Hepatocyte (in vitro differentiated cells): ENCODE measurements at regions not wholly inside any gene's neighbourhood (a gene's known extent, or its start where the extent isn't known, plus 50 kb on each side); places are given as distances from the start of the nearest gene placed in this dataset.
"Not testable (repeated sequence)": the region's sequence is repeated elsewhere in the genome, so short reads cannot be mapped to it uniquely, and the experiment has no call there.

Source experiments
- DNase-seq: peaks from one replicate; pipeline ENCODE4 v3.0.0-alpha.2; 2016; ENCODE audit warnings: low spot score
- H2AFZ ChIP-seq: fragments of 200-600 bp; sonication (generic); 2 replicates; pipeline ENCODE4 v1.6.0; 2016; ENCODE audit warnings: antibody characterized with exemption, mild to moderate bottlenecking
- H3K27ac ChIP-seq: fragments of 200-600 bp; sonication (generic); 2 replicates; pipeline ENCODE4 v1.5.1; 2016; ENCODE audit warnings: mild to moderate bottlenecking
- H3K27me3 ChIP-seq: fragments of 200-600 bp; sonication (generic); 2 replicates; pipeline ENCODE4 v1.6.1; 2016
- H3K36me3 ChIP-seq: fragments of 200-600 bp; sonication (generic); replicated peaks from 2 replicates; pipeline ENCODE4 v1.5.1; 2016; ENCODE audit warnings: low read depth; ENCODE audit not compliant: insufficient read depth
- H3K4me1 ChIP-seq: fragments of 200-600 bp; sonication (generic); 2 replicates; pipeline ENCODE4 v1.5.1; 2016; ENCODE audit warnings: mild to moderate bottlenecking, moderate library complexity; ENCODE audit not compliant: insufficient read depth
- H3K4me2 ChIP-seq: fragments of 200-600 bp; sonication (generic); 2 replicates; pipeline ENCODE4 v1.6.0; 2016
- H3K4me3 ChIP-seq: fragments of 200-600 bp; sonication (generic); 2 replicates; pipeline ENCODE4 v1.5.1; 2016; ENCODE audit warnings: mild to moderate bottlenecking
- H3K79me2 ChIP-seq: fragments of 200-600 bp; sonication (generic); 2 replicates; pipeline ENCODE4 v1.6.0; 2017; ENCODE audit warnings: mild to moderate bottlenecking
- H3K9me2 ChIP-seq: fragments of 200-600 bp; sonication (generic); replicated peaks from 2 replicates; pipeline ENCODE4 v1.6.0; 2017; ENCODE audit warnings: mild to moderate bottlenecking; ENCODE audit not compliant: insufficient read depth
- H3K9me3 ChIP-seq: fragments of 200-600 bp; sonication (generic); 2 replicates; pipeline ENCODE4 v1.5.1; 2016; ENCODE audit warnings: low read depth, mild to moderate bottlenecking
- H4K20me1 ChIP-seq: fragments of 200-600 bp; sonication (generic); 2 replicates; pipeline ENCODE4 v1.6.0; 2016; ENCODE audit warnings: mild to moderate bottlenecking; ENCODE audit not compliant: insufficient read depth, poor library complexity, severe bottlenecking
- CTCF ChIP-seq: fragments of 200-600 bp; sonication (generic); IDR thresholded peaks from 2 replicates; pipeline ENCODE4 v1.5.1; 2016; ENCODE audit warnings: antibody characterized with exemption, mild to moderate bottlenecking; ENCODE audit not compliant: poor library complexity
- EZH2 ChIP-seq: fragments of 200-600 bp; sonication (generic); IDR thresholded peaks from 2 replicates; pipeline ENCODE4 v1.6.1; 2016; ENCODE audit warnings: antibody characterized with exemption, mild to moderate bottlenecking, borderline replicate concordance
- EZH2phosphoT487 ChIP-seq: fragments of 200-600 bp; sonication (generic); IDR thresholded peaks from one replicate; pipeline ENCODE4 v1.6.1; 2018; ENCODE audit warnings: antibody characterized with exemption, mild to moderate bottlenecking, low read depth, moderate library complexity; ENCODE audit not compliant: unreplicated experiment, severe bottlenecking
- WGBS: methylation state at CpG from one replicate; pipeline ENCODE4 v1.1.6; 2016; ENCODE audit warnings: low lambda C conversion rate; ENCODE audit errors: missing lambda C conversion rate; 5-methylcytosine and 5-hydroxymethylcytosine counted together

DNA sequence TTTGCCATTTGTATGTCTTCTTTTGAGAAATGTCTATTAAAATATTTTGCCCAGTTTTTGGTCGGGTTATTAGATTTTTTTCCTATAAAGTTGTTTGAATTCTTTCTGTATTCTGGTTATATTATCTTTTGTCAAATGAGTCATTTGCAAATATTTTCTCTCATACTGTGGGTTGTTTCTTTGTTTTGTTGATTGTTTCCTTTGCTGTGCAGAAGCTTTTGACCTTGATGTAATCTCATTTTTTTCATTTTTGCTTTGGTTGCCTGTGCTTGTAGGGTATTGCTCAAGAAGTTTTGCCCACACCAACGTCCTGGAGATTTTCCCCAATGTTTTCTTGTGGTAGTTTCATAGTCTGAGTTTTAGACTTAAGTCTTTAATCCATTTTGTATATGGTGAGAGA lies 245.7 kb downstream of the ADCYAP1 start:
- Histone ChIP-seq H3K9me3 (no peaks in the 10 kb centered on the region), H3K27ac (no peak overlapping the region), H3K27me3 (no peaks in the 10 kb centered on the region), H3K4me3 (no peak overlapping the region), H3K4me2 (no peak overlapping the region), H2AFZ (no peak overlapping the region), H4K20me1 (no peaks in the 10 kb centered on the region), H3K79me2 (no peaks in the 10 kb centered on the region), H3K4me1 (no peaks in the 10 kb centered on the region), H3K36me3 (no peaks in the 10 kb centered on the region), H3K9me2 (no peaks in the 10 kb centered on the region)
- no peak for TF ChIP-seq EZH2
- no peak for TF ChIP-seq EZH2phosphoT487
- TF ChIP-seq CTCF: no peak
- 77% methylated on average over 2 of the region's 2 CpGs for WGBS
- DNase-seq: no peak

- H3K4me1 ChIP-seq, H3K27ac ChIP-seq, H4K20me1 ChIP-seq, H3K36me3 ChIP-seq, H3K4me2 ChIP-seq, H3K27me3 ChIP-seq, H3K79me2 ChIP-seq, H3K4me3 ChIP-seq, H3K9me3 ChIP-seq, H3K9me2 ChIP-seq, H2AFZ ChIP-seq, DNase-seq: not testable (repeated sequence)
- whole genome bisulfite sequencing: 62% methylated on average over 2 of the region's 2 CpGs
These were observed 248.3 kb downstream of the ADCYAP1 start for GRCh38 chr18:1152958-1153357.

DNA sequence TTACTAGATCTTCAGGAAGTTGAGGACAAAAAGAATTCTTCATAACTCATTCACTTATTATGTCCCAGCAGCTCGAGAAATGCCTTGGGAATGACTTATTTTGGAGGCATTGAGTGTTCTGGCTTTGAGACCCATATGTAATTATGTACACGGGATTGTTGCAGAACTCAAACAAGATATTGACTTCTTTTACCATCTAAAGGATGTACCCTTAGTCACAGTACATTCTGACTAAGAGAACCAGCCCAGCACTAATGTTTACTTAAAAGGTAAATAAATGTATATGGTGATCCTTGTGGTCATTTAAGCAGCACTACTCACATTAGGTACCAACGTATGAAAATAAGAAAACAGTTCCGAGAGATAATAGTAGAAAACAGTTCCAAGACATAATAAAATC lies 268.9 kb downstream of the ADCYAP1 start:
- Histone ChIP-seq H3K4me1 (no peaks in the 10 kb centered on the region), H2AFZ (no peak overlapping the region), H3K36me3 (no peaks in the 10 kb centered on the region), H3K79me2 (no peaks in the 10 kb centered on the region), H3K4me2 (no peak overlapping the region), H4K20me1 (no peaks in the 10 kb centered on the region), H3K4me3 (no peak overlapping the region), H3K27ac (no peak overlapping the region), H3K9me2 (no peaks in the 10 kb centered on the region), H3K27me3 (no peaks in the 10 kb centered on the region), H3K9me3 (peaks cover 6% of the 10 kb centered on the region)
- TF ChIP-seq CTCF: no peak
- TF ChIP-seq EZH2: no peak
- no peak for TF ChIP-seq EZH2phosphoT487
- no peak for DNase-seq
- WGBS: 82% methylated on average over 4 of the region's 4 CpGs

GRCh38 chr18:1177232-1177631 lies 272.6 kb downstream of the ADCYAP1 start:
- no peak for TF ChIP-seq EZH2
- no peak for TF ChIP-seq EZH2phosphoT487
- TF ChIP-seq CTCF: no peak
- DNase-seq: no peak
- Histone ChIP-seq H3K4me3 (no peak overlapping the region), H3K27me3 (no peaks in the 10 kb centered on the region), H3K4me2 (no peak overlapping the region), H3K27ac (no peak overlapping the region), H3K36me3 (no peaks in the 10 kb centered on the region), H3K79me2 (no peaks in the 10 kb centered on the region), H3K4me1 (no peaks in the 10 kb centered on the region), H3K9me2 (no peaks in the 10 kb centered on the region), H3K9me3 (peaks cover 6% of the 10 kb centered on the region), H4K20me1 (no peaks in the 10 kb centered on the region), H2AFZ (no peak overlapping the region)
